SK-N-SH (cell line): ENCODE measurements at regions not wholly inside any gene's neighbourhood (a gene's known extent, or its start where the extent isn't known, plus 50 kb on each side); places are given as distances from the start of the nearest gene placed in this dataset.

ENCODE experiments used
- CTCF ChIA-PET: fragments of 300-600, 350-600 bp; formaldehyde crosslinking; extraction: SDS; loops from one replicate; lab custom pipeline; 2021; lab: Yijun Ruan, JAX
- POLR2A ChIA-PET: fragments of 350-600 bp; sonication (Branson Sonifier 250); formaldehyde crosslinking; extraction: SDS; loops from one replicate; lab custom pipeline; 2020; ENCODE audit warnings: antibody characterized with exemption, inconsistent platforms; lab: Yijun Ruan, JAX
- DNase-seq: peaks from one replicate; pipeline ENCODE4 v3.0.0; 2012
- H2AFZ ChIP-seq: fragments of 200-600 bp; sonication (generic); 2 replicates; pipeline ENCODE4 v1.8.1; 2016; ENCODE audit warnings: antibody characterized with exemption, mild to moderate bottlenecking, low read depth
- H3F3A ChIP-seq: fragments of 200-600 bp; sonication (generic); replicated peaks from 2 replicates; pipeline ENCODE3; 2016; ENCODE audit warnings: antibody characterized with exemption, mild to moderate bottlenecking; ENCODE audit not compliant: insufficient read depth
- H3K27ac ChIP-seq, 2 experiments: fragments of 200-500 bp in 1 of 2; fragments of 200-600 bp in 1 of 2; sonication (Bioruptor generic) in 1 of 2; sonication (generic), shearing (Covaris generic) in 1 of 2; 2 replicates each; pipeline versions ENCODE4 v1.5.1 to v1.6.1; 2014 to 2016; ENCODE audit warnings: low read depth in 2 of 2, inconsistent platforms in 1 of 2, low read length in 1 of 2, mild to moderate bottlenecking in 1 of 2, mixed read lengths in 1 of 2
- H3K27me3 ChIP-seq: fragments of 200-600 bp; sonication (generic), shearing (Covaris generic); 2 replicates; pipeline ENCODE4 v1.6.1; 2016; ENCODE audit warnings: mixed run types; ENCODE audit not compliant: insufficient read depth
- H3K36me3 ChIP-seq, 2 experiments: fragments of 200-500 bp in 1 of 2; fragments of 200-600 bp in 1 of 2; sonication (Bioruptor generic) in 1 of 2; sonication (generic) in 1 of 2; replicated peaks in 1 of 2; 2 replicates each; pipeline versions ENCODE3 to v1.5.1; 2014 to 2016; ENCODE audit warnings: low read length in 1 of 2, mild to moderate bottlenecking in 1 of 2; ENCODE audit not compliant: insufficient read depth in 2 of 2, control insufficient read depth in 1 of 2
- H3K4me1 ChIP-seq, 2 experiments: fragments of 200-500 bp in 1 of 2; fragments of 200-600 bp in 1 of 2; sonication (Bioruptor generic) in 1 of 2; sonication (generic), shearing (Covaris generic) in 1 of 2; 2 replicates each; pipeline versions ENCODE4 v1.5.1 to v1.6.1; 2014 to 2016; ENCODE audit warnings: low read depth in 1 of 2, low read length in 1 of 2, mixed run types in 1 of 2; ENCODE audit not compliant: insufficient read depth in 2 of 2, control insufficient read depth in 1 of 2
- H3K4me2 ChIP-seq: fragments of 200-600 bp; sonication (generic), shearing (Covaris generic); 2 replicates; pipeline ENCODE4 v1.6.1; 2017; ENCODE audit warnings: mixed run types
- H3K4me3 ChIP-seq, 2 experiments: fragments of 200-500 bp in 1 of 2; fragments of 200-600 bp in 1 of 2; sonication (Bioruptor generic) in 1 of 2; sonication (generic), shearing (Covaris generic) in 1 of 2; 2 replicates each; pipeline versions ENCODE4 v1.5.1 to v1.8.1; 2014 to 2016; ENCODE audit warnings: low read depth in 2 of 2, inconsistent platforms in 1 of 2, low read length in 1 of 2, mild to moderate bottlenecking in 1 of 2, mixed read lengths in 1 of 2, moderate library complexity in 1 of 2
- H3K79me2 ChIP-seq: fragments of 200-600 bp; sonication (generic); 2 replicates; pipeline ENCODE4 v1.8.1; 2017; ENCODE audit warnings: mild to moderate bottlenecking; ENCODE audit not compliant: insufficient read depth
- H3K9ac ChIP-seq: fragments of 200-600 bp; sonication (generic); 2 replicates; pipeline ENCODE4 v1.6.1; 2017; ENCODE audit warnings: mixed run types
- H3K9me2 ChIP-seq: fragments of 200-600 bp; sonication (generic); 2 replicates; pipeline ENCODE4 v1.6.1; 2017; ENCODE audit warnings: mixed run types
- H3K9me3 ChIP-seq: fragments of 200-600 bp; sonication (generic); 2 replicates; pipeline ENCODE4 v1.6.1; 2017; ENCODE audit warnings: mixed run types, mild to moderate bottlenecking, moderate library complexity
- H4K20me1 ChIP-seq: fragments of 200-600 bp; sonication (generic); 2 replicates; pipeline ENCODE4 v1.6.1; 2017; ENCODE audit warnings: mild to moderate bottlenecking, mixed run types; ENCODE audit not compliant: insufficient read depth
- CHD2 ChIP-seq: fragments of 150-350 bp; IDR thresholded peaks from 2 replicates; pipeline ENCODE4 v1.6.1; 2018; ENCODE audit warnings: low read length; ENCODE audit not compliant: partially characterized antibody
- ELF1 ChIP-seq: IDR thresholded peaks from 2 replicates; pipeline ENCODE4 v1.4.0; 2012
- EP300 ChIP-seq, 2 experiments: IDR thresholded peaks; 2 replicates each; pipeline versions ENCODE4 v1.4.0 to v1.6.1; 2012; ENCODE audit warnings: borderline replicate concordance in 1 of 2, low read depth in 1 of 2, low read length in 1 of 2
- GABPA ChIP-seq: IDR thresholded peaks from 2 replicates; pipeline ENCODE4 v1.4.0; 2012; ENCODE audit warnings: low read depth, mild to moderate bottlenecking
- MXI1 ChIP-seq: IDR thresholded peaks from 2 replicates; pipeline ENCODE4 v1.6.1; 2012; ENCODE audit warnings: mild to moderate bottlenecking, low read depth, low read length, improper control_type of control experiment
- RAD21 ChIP-seq: IDR thresholded peaks from 2 replicates; pipeline ENCODE4 v1.6.1; 2012; ENCODE audit warnings: mild to moderate bottlenecking, low read length
- RCOR1 ChIP-seq: fragments of 150-350 bp; IDR thresholded peaks from 2 replicates; pipeline ENCODE4 v1.6.1; 2017; ENCODE audit warnings: antibody characterized with exemption, low read length
- RXRA ChIP-seq: IDR thresholded peaks from 2 replicates; pipeline ENCODE4 v1.4.0; 2012; ENCODE audit warnings: low read depth, mild to moderate bottlenecking, borderline replicate concordance
- SIN3A ChIP-seq: IDR thresholded peaks from 2 replicates; pipeline ENCODE4 v1.6.1; 2012; ENCODE audit warnings: low read depth, mild to moderate bottlenecking, low read length, moderate library complexity, borderline replicate concordance
- TCF12 ChIP-seq: IDR thresholded peaks from 2 replicates; pipeline ENCODE4 v1.4.0; 2012
- YY1 ChIP-seq: IDR thresholded peaks from 2 replicates; pipeline ENCODE4 v1.4.0; 2012; ENCODE audit warnings: low read depth, mild to moderate bottlenecking
- TF ChIP-seq, protein P1 (sequence below): IDR thresholded peaks from 2 replicates; pipeline ENCODE4 v1.6.1; 2012; ENCODE audit warnings: mild to moderate bottlenecking, low read depth, low read length, moderate library complexity
- TF ChIP-seq, protein P2 (sequence below): fragments of 150-350 bp; IDR thresholded peaks from 2 replicates; pipeline ENCODE4 v1.6.1; 2016; ENCODE audit warnings: mild to moderate bottlenecking, low read depth, low read length
- TF ChIP-seq, protein P3 (sequence below): IDR thresholded peaks from 2 replicates; pipeline ENCODE4 v1.4.0; 2012; ENCODE audit warnings: low read depth, borderline replicate concordance
- TF ChIP-seq, protein P4 (sequence below): fragments of 150-350 bp; IDR thresholded peaks from 2 replicates; pipeline ENCODE4 v1.6.1; 2017; ENCODE audit warnings: antibody characterized with exemption, low read length, low read depth, borderline replicate concordance

DNA sequence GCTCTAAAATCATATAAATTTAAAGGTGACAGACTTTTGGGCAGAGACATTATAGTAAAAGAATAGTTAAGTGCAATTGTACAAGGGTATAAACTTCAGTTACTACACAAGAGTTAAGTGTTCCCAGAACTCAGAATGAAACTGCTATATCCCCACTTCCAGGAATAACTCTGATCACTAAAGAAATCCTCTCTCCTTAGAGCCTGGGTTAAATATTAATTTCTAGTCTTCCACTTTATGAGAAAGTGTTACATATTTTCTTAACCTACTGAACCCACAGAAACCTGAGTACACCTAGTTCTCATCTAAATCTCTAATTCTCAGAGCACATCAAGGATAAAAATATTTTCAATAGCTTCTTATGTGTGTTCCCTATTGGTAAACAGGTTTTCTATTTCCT, 99.1 kb upstream of the USP38 start:
- H3K9me3 ChIP-seq, result no peaks in the 10 kb centered on the region
- peaks cover 0 to 2% of the 10 kb centered on the region in 2 experiments; a peak in 1 of 4 replicates for H3K4me1 ChIP-seq
- H3K27me3 ChIP-seq, result no peaks in the 10 kb centered on the region
- no peak overlapping the region for H3K4me3 ChIP-seq
- no peaks in the 10 kb centered on the region for H3K36me3 ChIP-seq
- H2AFZ ChIP-seq, result no peak overlapping the region
- no peaks in the 10 kb centered on the region for H4K20me1 ChIP-seq
- no peaks in the 10 kb centered on the region for H3K9me2 ChIP-seq
- H3F3A ChIP-seq, result no peaks in the 10 kb centered on the region
- DNase-seq, result no peak
- CTCF ChIA-PET, result interaction anchor here (1.0 to 1.5 kb wide), 2 partner anchors 10 to 733 kb away, joined by 3 read pairs; no protein-coding TSS in a partner anchor
- no peak for TF ChIP-seq MXI1
- no peak for TF ChIP-seq GABPA
- no peak for TF ChIP-seq EP300 (IDR thresholded peaks at IDR 0.05; ENCODE audit: borderline replicate concordance in 1 of 2, low read depth in 1 of 2, low read length in 1 of 2)
- no peak for TF ChIP-seq CHD2
- TF ChIP-seq, protein P1, sequence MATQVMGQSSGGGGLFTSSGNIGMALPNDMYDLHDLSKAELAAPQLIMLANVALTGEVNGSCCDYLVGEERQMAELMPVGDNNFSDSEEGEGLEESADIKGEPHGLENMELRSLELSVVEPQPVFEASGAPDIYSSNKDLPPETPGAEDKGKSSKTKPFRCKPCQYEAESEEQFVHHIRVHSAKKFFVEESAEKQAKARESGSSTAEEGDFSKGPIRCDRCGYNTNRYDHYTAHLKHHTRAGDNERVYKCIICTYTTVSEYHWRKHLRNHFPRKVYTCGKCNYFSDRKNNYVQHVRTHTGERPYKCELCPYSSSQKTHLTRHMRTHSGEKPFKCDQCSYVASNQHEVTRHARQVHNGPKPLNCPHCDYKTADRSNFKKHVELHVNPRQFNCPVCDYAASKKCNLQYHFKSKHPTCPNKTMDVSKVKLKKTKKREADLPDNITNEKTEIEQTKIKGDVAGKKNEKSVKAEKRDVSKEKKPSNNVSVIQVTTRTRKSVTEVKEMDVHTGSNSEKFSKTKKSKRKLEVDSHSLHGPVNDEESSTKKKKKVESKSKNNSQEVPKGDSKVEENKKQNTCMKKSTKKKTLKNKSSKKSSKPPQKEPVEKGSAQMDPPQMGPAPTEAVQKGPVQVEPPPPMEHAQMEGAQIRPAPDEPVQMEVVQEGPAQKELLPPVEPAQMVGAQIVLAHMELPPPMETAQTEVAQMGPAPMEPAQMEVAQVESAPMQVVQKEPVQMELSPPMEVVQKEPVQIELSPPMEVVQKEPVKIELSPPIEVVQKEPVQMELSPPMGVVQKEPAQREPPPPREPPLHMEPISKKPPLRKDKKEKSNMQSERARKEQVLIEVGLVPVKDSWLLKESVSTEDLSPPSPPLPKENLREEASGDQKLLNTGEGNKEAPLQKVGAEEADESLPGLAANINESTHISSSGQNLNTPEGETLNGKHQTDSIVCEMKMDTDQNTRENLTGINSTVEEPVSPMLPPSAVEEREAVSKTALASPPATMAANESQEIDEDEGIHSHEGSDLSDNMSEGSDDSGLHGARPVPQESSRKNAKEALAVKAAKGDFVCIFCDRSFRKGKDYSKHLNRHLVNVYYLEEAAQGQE, result no peak
- no peak for TF ChIP-seq RXRA
- TF ChIP-seq, protein P2, sequence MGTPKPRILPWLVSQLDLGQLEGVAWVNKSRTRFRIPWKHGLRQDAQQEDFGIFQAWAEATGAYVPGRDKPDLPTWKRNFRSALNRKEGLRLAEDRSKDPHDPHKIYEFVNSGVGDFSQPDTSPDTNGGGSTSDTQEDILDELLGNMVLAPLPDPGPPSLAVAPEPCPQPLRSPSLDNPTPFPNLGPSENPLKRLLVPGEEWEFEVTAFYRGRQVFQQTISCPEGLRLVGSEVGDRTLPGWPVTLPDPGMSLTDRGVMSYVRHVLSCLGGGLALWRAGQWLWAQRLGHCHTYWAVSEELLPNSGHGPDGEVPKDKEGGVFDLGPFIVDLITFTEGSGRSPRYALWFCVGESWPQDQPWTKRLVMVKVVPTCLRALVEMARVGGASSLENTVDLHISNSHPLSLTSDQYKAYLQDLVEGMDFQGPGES, result no peak
- TF ChIP-seq, protein P3, sequence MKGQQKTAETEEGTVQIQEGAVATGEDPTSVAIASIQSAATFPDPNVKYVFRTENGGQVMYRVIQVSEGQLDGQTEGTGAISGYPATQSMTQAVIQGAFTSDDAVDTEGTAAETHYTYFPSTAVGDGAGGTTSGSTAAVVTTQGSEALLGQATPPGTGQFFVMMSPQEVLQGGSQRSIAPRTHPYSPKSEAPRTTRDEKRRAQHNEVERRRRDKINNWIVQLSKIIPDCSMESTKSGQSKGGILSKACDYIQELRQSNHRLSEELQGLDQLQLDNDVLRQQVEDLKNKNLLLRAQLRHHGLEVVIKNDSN, result no peak
- no peak for TF ChIP-seq RAD21
- TF ChIP-seq, protein P4, sequence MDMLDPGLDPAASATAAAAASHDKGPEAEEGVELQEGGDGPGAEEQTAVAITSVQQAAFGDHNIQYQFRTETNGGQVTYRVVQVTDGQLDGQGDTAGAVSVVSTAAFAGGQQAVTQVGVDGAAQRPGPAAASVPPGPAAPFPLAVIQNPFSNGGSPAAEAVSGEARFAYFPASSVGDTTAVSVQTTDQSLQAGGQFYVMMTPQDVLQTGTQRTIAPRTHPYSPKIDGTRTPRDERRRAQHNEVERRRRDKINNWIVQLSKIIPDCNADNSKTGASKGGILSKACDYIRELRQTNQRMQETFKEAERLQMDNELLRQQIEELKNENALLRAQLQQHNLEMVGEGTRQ, result no peak
- no peak for TF ChIP-seq RCOR1
- TF ChIP-seq ELF1, result no peak
- no peak for TF ChIP-seq TCF12
- TF ChIP-seq SIN3A, result no peak
- no peak for TF ChIP-seq YY1
- no peak overlapping the region for H3K27ac ChIP-seq
- POLR2A ChIA-PET, result no interaction called here
- H3K4me2 ChIP-seq, result no peak overlapping the region
- H3K9ac ChIP-seq, result no peak overlapping the region
- no peaks in the 10 kb centered on the region for H3K79me2 ChIP-seq
